Ishikawa (cell line): ENCODE measurements at regions not wholly inside any gene's neighbourhood (a gene's known extent, or its start where the extent isn't known, plus 50 kb on each side); places are given as distances from the start of the nearest gene placed in this dataset.

Source experiments
- CEBPB ChIP-seq: IDR thresholded peaks from 2 replicates; pipeline ENCODE4 v1.6.1; 2012
- MAX ChIP-seq: IDR thresholded peaks from 2 replicates; pipeline ENCODE4 v1.6.1; 2012

DNA sequence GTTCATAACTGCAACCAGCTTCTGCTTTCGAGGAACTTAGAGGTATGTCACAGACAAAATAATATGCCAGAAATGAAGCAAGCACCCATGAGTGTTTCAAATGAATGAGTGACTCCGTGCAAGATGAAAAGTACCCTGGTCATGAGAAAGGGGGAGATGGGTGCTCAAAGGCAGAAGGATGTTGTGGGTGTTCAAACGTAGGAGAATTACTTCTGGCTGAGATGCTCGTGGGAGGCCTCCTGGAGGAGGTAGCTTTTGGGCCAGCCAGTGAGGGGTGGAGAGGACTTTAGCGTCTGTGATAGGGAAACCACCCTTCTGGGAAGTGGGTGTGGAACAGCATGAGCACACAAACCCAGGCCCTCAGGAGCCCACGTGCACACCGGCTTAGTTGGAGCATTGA is 113.8 kb downstream of the SYF2 start:
- TF ChIP-seq MAX (no peak), CEBPB (no peak)
